ENCODE measurements at regions not wholly inside any gene's neighbourhood (a gene's known extent, or its start where the extent isn't known, plus 50 kb on each side); places are given as distances from the start of the nearest gene placed in this dataset.
"Not testable (repeated sequence)": the region's sequence is repeated elsewhere in the genome, so short reads cannot be mapped to it uniquely, and the experiment has no call there.

DNA sequence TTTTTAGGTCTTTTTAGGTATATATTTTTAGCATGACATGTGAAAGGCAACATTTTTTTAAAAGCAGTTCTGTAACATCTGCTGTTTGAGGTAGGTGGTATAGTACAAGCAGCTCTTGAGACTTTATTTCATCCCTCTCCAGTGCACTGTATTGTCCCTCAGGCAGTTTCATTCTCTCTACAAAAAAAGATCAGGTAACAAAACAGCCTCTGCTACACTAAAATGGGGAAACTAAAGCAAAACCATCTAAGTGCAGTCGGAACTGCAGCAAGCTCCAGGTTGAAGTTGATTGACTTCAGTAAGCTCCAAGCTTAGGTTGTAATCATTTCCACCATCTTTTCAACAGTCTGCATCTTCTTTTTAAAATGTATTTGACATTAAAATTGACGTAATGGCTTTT, 195.6 kb downstream of the DEPDC1B start:
- Histone ChIP-seq H3K27me3 (ENCODE audit: control insufficient read depth in 2 of 2, insufficient read depth in 2 of 2, low read length in 2 of 2) (no peaks in the 10 kb centered on the region), H3K4me3 (ENCODE audit: low read length in 2 of 2) (no peak overlapping the region), H3K36me3 (ENCODE audit: control insufficient read depth in 2 of 2, insufficient read depth in 2 of 2, low read length in 2 of 2) (no peaks in the 10 kb centered on the region), H3K27ac (ENCODE audit: low read depth in 2 of 2, low read length in 2 of 2) (no peak overlapping the region), H3K4me1 (ENCODE audit: control insufficient read depth in 2 of 2, insufficient read depth in 2 of 2, low read length in 2 of 2) (no peaks in the 10 kb centered on the region), H3K9me3 (ENCODE audit: control insufficient read depth in 2 of 2, low read length in 2 of 2) (no peaks in the 10 kb centered on the region), H3K9ac (ENCODE audit: low read depth in 1 of 2, low read length in 2 of 2) (no peak overlapping the region)

DNA sequence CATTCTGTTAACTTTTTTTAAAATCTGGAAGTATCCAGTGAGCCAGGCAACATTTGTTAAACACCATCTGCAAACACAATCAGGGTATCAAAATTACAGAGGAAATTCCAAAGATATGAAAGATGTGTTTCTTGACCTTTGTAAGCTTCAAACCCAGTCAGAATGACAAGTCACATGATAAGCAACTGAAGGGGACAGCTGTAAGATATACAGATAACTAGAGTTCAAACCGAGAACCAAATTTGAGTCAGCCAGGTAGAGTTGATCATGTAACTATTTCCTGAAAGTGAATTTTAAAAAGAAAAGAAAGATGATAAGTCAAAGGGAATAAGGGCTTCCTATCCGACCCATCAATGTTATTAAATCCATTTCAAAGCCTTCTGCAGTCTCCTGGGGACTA, 196.2 kb downstream of the DEPDC1B start:
- no peak overlapping the region for H3K4me3 ChIP-seq (ENCODE audit: low read length in 2 of 2)
- no peaks in the 10 kb centered on the region for H3K36me3 ChIP-seq (ENCODE audit: control insufficient read depth in 2 of 2, insufficient read depth in 2 of 2, low read length in 2 of 2)
- no peak overlapping the region for H3K9ac ChIP-seq (ENCODE audit: low read depth in 1 of 2, low read length in 2 of 2)
- no peaks in the 10 kb centered on the region for H3K9me3 ChIP-seq (ENCODE audit: control insufficient read depth in 2 of 2, low read length in 2 of 2)
- no peaks in the 10 kb centered on the region for H3K27me3 ChIP-seq (ENCODE audit: control insufficient read depth in 2 of 2, insufficient read depth in 2 of 2, low read length in 2 of 2)
- H3K4me1 ChIP-seq (ENCODE audit: control insufficient read depth in 2 of 2, insufficient read depth in 2 of 2, low read length in 2 of 2): no peaks in the 10 kb centered on the region
- no peak overlapping the region for H3K27ac ChIP-seq (ENCODE audit: low read depth in 2 of 2, low read length in 2 of 2)

DNA sequence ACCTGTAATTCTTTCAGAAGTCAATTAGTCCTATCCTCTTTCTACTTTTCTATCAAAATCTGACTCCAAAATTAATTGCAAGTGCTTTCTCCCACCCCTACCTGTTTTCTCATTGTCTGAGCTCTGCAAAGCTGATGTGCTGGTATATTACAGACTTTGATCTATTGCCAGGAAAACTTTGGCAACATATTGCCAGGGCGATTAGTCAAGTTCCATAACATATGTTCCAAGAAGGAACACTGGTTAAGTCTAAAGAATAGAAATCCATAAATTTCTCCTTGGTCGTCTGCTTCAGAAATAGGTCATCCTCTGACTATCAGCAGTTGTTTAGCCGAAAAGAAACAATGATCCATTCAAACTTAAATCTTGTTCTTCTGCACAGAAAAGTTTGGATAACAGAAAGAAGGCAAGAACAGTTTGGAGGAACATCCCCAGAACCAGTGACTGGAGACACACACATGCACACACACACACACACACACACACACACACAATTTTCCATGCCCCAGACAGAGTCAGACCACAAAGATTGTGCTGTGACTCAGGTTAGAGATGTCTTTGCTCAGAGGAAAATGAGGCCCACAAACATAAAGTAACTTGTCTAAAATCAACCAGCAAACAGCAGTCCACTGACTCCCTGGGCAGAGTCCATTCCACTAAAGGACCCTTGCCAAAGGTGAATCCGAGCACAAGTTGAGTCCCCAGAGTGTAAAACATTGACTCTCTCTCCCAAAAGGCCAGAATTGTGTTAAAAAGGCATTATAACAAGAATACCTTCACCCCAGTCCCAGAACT, 202.1 kb downstream of the DEPDC1B start:
- H3K4me3 ChIP-seq (ENCODE audit: low read length in 2 of 2): no peak overlapping the region
- no peaks in the 10 kb centered on the region for H3K27me3 ChIP-seq (ENCODE audit: control insufficient read depth in 2 of 2, insufficient read depth in 2 of 2, low read length in 2 of 2)
- H3K27ac ChIP-seq (ENCODE audit: low read depth in 2 of 2, low read length in 2 of 2): no peak overlapping the region
- no peaks in the 10 kb centered on the region for H3K4me1 ChIP-seq (ENCODE audit: control insufficient read depth in 2 of 2, insufficient read depth in 2 of 2, low read length in 2 of 2)
- no peaks in the 10 kb centered on the region for H3K36me3 ChIP-seq (ENCODE audit: control insufficient read depth in 2 of 2, insufficient read depth in 2 of 2, low read length in 2 of 2)
- H3K9ac ChIP-seq (ENCODE audit: low read depth in 1 of 2, low read length in 2 of 2): no peak overlapping the region
- no peaks in the 10 kb centered on the region for H3K9me3 ChIP-seq (ENCODE audit: control insufficient read depth in 2 of 2, low read length in 2 of 2)

DNA sequence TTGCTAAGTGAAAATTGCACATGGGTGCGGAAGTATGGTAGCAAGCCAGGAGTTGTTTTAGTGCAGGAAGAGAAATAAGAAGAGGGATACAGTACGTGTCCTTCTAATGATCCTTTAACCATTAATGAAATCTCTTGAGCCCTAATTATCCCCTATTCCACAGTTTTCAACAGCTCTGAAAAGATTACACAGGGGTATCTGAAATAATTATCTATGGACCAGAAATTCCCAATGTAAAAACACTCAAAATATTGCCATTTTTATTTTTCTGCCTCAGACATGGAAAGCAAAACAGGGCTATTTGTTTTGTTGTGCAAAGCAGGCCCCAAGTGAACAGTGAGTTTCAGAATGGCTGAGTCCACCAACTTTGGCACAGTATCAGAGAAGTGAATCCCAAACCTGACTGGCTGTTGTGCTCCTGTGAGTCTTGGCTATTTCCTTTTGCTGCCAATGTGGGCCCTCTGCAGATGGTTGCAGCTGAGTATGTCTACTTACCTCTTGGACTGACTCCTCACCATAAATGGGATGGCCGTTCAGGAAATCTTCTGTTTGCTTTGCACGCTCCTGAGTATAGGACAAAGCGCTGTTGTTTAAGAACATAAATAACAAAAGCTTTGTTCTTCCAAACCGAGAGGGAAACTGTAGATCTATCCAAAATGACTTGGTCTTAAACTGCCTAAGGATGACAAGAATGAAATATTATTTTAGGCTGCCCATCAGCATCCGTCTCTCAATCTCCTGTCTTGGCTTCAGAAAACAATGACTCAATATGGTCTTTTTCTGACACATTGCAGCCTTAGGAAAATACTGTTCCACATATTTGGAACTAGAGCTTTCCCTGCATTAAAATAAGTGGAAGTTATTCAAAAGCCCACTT, 204.1 kb downstream of the DEPDC1B start:
- Histone ChIP-seq H3K27ac (ENCODE audit: low read depth in 2 of 2, low read length in 2 of 2) (no peak overlapping the region), H3K4me3 (ENCODE audit: low read length in 2 of 2) (no peak overlapping the region), H3K9me3 (ENCODE audit: control insufficient read depth in 2 of 2, low read length in 2 of 2) (no peaks in the 10 kb centered on the region), H3K4me1 (ENCODE audit: control insufficient read depth in 2 of 2, insufficient read depth in 2 of 2, low read length in 2 of 2) (no peaks in the 10 kb centered on the region), H3K36me3 (ENCODE audit: control insufficient read depth in 2 of 2, insufficient read depth in 2 of 2, low read length in 2 of 2) (no peaks in the 10 kb centered on the region), H3K9ac (ENCODE audit: low read depth in 1 of 2, low read length in 2 of 2) (no peak overlapping the region), H3K27me3 (ENCODE audit: control insufficient read depth in 2 of 2, insufficient read depth in 2 of 2, low read length in 2 of 2) (no peaks in the 10 kb centered on the region)

DNA sequence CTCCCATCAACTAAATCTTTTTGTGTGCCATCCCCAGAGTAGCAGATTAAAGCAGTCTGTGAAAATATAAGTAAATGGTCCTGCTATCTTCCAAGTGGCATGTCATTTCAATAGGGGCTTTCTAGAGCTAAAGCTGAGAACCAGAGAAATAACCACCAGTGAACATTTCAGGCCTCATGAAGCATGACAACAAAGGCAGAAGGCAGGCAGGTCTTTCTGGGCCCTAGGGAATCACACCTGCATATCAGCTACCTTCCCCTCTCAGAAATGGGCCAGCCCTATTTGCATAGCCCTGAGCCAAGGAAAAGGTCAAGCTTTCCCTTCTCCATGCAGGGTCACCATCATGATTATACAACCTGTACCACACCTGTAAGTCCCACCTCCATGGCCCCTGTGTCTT, 205.3 kb downstream of the DEPDC1B start:
- Histone ChIP-seq H3K9ac (ENCODE audit: low read depth in 1 of 2, low read length in 2 of 2) (no peak overlapping the region), H3K9me3 (ENCODE audit: control insufficient read depth in 2 of 2, low read length in 2 of 2) (no peaks in the 10 kb centered on the region), H3K36me3 (ENCODE audit: control insufficient read depth in 2 of 2, insufficient read depth in 2 of 2, low read length in 2 of 2) (no peaks in the 10 kb centered on the region), H3K4me3 (ENCODE audit: low read length in 2 of 2) (no peak overlapping the region), H3K27me3 (ENCODE audit: control insufficient read depth in 2 of 2, insufficient read depth in 2 of 2, low read length in 2 of 2) (no peaks in the 10 kb centered on the region), H3K27ac (ENCODE audit: low read depth in 2 of 2, low read length in 2 of 2) (no peak overlapping the region), H3K4me1 (ENCODE audit: control insufficient read depth in 2 of 2, insufficient read depth in 2 of 2, low read length in 2 of 2) (no peaks in the 10 kb centered on the region)

DNA sequence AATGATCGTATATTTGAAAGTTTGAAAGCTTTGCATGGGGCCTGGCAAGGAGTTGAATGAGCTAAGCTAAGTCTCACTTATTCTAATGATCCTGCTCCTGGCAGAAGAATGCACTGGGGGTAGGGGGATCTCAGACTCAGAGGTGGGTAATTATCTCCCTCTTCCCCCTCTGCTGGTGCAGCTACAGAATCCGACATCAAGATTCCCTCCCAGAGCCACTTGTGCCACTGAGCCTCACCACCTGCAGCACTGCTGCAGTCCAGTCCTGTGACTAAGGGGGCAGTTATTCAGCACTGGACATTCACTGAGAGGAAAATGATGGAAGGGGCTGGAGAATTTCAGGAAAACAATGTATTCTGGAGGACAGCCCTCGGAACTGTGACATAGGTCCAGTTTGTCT, 205.8 kb downstream of the DEPDC1B start:
- Histone ChIP-seq H3K36me3 (ENCODE audit: control insufficient read depth in 2 of 2, insufficient read depth in 2 of 2, low read length in 2 of 2) (no peaks in the 10 kb centered on the region), H3K9me3 (ENCODE audit: control insufficient read depth in 2 of 2, low read length in 2 of 2) (no peaks in the 10 kb centered on the region), H3K27ac (ENCODE audit: low read depth in 2 of 2, low read length in 2 of 2) (no peak overlapping the region), H3K9ac (ENCODE audit: low read depth in 1 of 2, low read length in 2 of 2) (no peak overlapping the region), H3K27me3 (ENCODE audit: control insufficient read depth in 2 of 2, insufficient read depth in 2 of 2, low read length in 2 of 2) (no peaks in the 10 kb centered on the region), H3K4me1 (ENCODE audit: control insufficient read depth in 2 of 2, insufficient read depth in 2 of 2, low read length in 2 of 2) (no peaks in the 10 kb centered on the region), H3K4me3 (ENCODE audit: low read length in 2 of 2) (no peak overlapping the region)

DNA sequence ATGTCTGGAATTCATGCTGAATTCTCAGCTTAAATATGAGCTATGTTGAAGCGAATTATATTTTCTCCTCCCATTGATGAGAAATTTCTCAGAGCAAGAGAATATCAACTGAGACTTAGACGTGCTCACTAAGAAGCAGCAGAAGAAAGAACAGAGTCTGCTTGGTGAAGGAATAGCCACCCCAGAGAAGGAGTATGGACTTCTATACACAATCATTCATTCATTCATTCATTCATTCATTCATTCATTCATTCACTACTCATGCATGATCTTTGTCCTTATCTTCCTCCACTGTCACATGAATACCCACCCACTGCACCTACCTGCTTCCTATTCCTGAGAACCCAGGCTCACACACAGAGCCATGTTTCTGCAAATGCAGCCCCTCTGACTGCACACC, 206.6 kb downstream of the DEPDC1B start:
- Histone ChIP-seq H3K36me3 (ENCODE audit: control insufficient read depth in 2 of 2, insufficient read depth in 2 of 2, low read length in 2 of 2) (no peaks in the 10 kb centered on the region), H3K27me3 (ENCODE audit: control insufficient read depth in 2 of 2, insufficient read depth in 2 of 2, low read length in 2 of 2) (no peaks in the 10 kb centered on the region), H3K9ac (ENCODE audit: low read depth in 1 of 2, low read length in 2 of 2) (no peak overlapping the region), H3K9me3 (ENCODE audit: control insufficient read depth in 2 of 2, low read length in 2 of 2) (no peaks in the 10 kb centered on the region), H3K4me3 (ENCODE audit: low read length in 2 of 2) (no peak overlapping the region), H3K27ac (ENCODE audit: low read depth in 2 of 2, low read length in 2 of 2) (no peak overlapping the region), H3K4me1 (ENCODE audit: control insufficient read depth in 2 of 2, insufficient read depth in 2 of 2, low read length in 2 of 2) (no peaks in the 10 kb centered on the region)

DNA sequence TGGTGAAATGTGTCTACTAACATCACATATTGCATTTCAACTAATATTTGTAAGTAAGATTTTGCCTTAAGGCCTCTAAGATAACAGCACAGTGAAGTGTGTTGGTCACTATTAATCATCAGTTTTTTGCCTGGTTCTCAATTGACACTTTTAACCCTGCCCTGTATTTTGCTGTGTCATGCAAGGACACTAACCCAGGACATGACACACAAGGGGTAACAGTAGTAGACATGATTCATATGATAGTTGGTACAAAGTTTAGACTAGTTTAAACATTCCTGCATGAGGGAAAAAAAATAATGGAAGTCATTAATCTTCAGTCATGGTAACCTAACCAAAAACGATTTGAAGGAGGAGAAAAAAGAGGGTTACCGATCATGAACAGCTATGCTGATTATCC, 207.0 kb downstream of the DEPDC1B start:
- Histone ChIP-seq H3K9ac (ENCODE audit: low read depth in 1 of 2, low read length in 2 of 2) (no peak overlapping the region), H3K9me3 (ENCODE audit: control insufficient read depth in 2 of 2, low read length in 2 of 2) (no peaks in the 10 kb centered on the region), H3K4me3 (ENCODE audit: low read length in 2 of 2) (no peak overlapping the region), H3K27me3 (ENCODE audit: control insufficient read depth in 2 of 2, insufficient read depth in 2 of 2, low read length in 2 of 2) (no peaks in the 10 kb centered on the region), H3K4me1 (ENCODE audit: control insufficient read depth in 2 of 2, insufficient read depth in 2 of 2, low read length in 2 of 2) (no peaks in the 10 kb centered on the region), H3K36me3 (ENCODE audit: control insufficient read depth in 2 of 2, insufficient read depth in 2 of 2, low read length in 2 of 2) (no peaks in the 10 kb centered on the region), H3K27ac (ENCODE audit: low read depth in 2 of 2, low read length in 2 of 2) (no peak overlapping the region)

DNA sequence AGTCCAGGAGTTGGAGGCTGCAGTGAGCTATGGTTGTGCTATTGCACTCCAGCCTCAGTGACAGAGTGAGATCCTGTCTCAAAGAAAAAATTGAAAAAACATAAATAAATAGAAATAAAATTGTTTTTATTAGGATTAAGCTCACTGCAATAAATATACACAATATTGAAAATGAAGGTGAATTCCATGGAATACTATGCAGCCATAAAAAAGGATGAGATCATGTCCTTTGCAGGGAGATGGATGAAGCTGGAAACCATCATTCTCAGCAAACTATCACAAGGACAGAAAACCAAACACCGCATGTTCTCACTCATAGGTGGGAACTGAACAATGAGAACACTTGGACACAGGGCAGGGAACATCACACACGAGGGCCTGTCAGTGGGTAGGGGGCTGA, 207.6 kb downstream of the DEPDC1B start:
- not testable (repeated sequence) for H3K9me3 ChIP-seq (ENCODE audit: control insufficient read depth in 2 of 2, low read length in 2 of 2); H3K36me3 ChIP-seq (ENCODE audit: control insufficient read depth in 2 of 2, insufficient read depth in 2 of 2, low read length in 2 of 2); H3K27me3 ChIP-seq (ENCODE audit: control insufficient read depth in 2 of 2, insufficient read depth in 2 of 2, low read length in 2 of 2); H3K4me3 ChIP-seq (ENCODE audit: low read length in 2 of 2); H3K4me1 ChIP-seq (ENCODE audit: control insufficient read depth in 2 of 2, insufficient read depth in 2 of 2, low read length in 2 of 2); H3K9ac ChIP-seq (ENCODE audit: low read depth in 1 of 2, low read length in 2 of 2); H3K27ac ChIP-seq (ENCODE audit: low read depth in 2 of 2, low read length in 2 of 2)

DNA sequence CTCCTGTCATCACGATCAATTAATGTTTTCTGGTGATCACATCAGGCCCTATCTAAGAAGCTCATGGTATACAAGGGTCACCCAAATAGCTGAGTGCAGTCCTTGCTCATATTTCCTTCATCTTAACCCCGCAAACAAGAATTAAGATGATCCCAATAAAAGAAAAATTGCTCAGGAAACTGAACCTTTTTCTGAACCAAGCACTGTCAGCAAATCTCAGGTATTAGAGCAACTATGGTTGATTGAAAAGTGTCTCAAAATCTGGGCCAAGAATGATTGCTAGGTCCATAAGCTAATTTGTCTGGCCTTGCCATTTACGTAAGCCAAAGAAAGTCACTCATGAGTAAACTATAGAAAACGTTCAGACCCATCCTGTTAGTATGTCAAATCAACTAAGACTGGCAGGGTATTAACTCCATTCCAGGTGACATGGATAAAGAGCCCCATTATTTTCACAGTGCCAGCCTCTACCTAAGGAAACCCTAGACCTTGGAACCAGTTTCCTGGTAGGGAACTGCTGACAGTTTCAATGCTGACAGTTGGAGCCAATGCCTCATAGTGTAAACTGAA, 209.3 kb downstream of the DEPDC1B start:
- Histone ChIP-seq H3K27me3 (ENCODE audit: control insufficient read depth in 2 of 2, insufficient read depth in 2 of 2, low read length in 2 of 2) (no peaks in the 10 kb centered on the region), H3K4me3 (ENCODE audit: low read length in 2 of 2) (no peak overlapping the region), H3K36me3 (ENCODE audit: control insufficient read depth in 2 of 2, insufficient read depth in 2 of 2, low read length in 2 of 2) (no peaks in the 10 kb centered on the region), H3K27ac (ENCODE audit: low read depth in 2 of 2, low read length in 2 of 2) (no peak overlapping the region), H3K9ac (ENCODE audit: low read depth in 1 of 2, low read length in 2 of 2) (no peak overlapping the region), H3K9me3 (ENCODE audit: control insufficient read depth in 2 of 2, low read length in 2 of 2) (no peaks in the 10 kb centered on the region), H3K4me1 (ENCODE audit: control insufficient read depth in 2 of 2, insufficient read depth in 2 of 2, low read length in 2 of 2) (peaks cover 0 to 4% of the 10 kb centered on the region in 2 donors)
